ENCODE measurements at regions not wholly inside any gene's neighbourhood (a gene's known extent, or its start where the extent isn't known, plus 50 kb on each side); places are given as distances from the start of the nearest gene placed in this dataset.

DNA sequence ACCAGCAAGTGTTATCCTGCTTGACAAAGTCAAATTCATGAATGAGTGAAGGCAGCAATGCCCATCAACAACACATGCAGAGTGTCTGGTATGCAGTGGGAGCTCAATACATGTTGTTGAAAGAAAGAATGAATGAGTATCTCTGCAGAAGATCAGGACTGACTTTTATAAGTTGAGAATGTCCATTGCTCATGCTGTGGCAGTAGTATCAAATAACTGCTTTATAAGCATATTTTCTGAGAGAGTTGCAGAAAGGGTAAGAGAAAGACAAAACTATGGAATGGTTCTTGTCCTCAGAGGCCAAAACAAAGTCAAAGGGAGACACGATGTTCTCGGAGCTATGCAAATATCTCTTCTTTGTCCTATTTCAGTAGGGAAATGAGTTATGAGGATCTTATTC is 288.7 kb downstream of the LMX1A start:
- TF ChIP-seq, protein P1, sequence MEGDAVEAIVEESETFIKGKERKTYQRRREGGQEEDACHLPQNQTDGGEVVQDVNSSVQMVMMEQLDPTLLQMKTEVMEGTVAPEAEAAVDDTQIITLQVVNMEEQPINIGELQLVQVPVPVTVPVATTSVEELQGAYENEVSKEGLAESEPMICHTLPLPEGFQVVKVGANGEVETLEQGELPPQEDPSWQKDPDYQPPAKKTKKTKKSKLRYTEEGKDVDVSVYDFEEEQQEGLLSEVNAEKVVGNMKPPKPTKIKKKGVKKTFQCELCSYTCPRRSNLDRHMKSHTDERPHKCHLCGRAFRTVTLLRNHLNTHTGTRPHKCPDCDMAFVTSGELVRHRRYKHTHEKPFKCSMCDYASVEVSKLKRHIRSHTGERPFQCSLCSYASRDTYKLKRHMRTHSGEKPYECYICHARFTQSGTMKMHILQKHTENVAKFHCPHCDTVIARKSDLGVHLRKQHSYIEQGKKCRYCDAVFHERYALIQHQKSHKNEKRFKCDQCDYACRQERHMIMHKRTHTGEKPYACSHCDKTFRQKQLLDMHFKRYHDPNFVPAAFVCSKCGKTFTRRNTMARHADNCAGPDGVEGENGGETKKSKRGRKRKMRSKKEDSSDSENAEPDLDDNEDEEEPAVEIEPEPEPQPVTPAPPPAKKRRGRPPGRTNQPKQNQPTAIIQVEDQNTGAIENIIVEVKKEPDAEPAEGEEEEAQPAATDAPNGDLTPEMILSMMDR (IDR thresholded peaks at IDR 0.05; ENCODE audit: low read depth, low read length, missing input control), result no peak
- TF ChIP-seq HNF4G (IDR thresholded peaks at IDR 0.05), result no peak
- TF ChIP-seq RAD21 (IDR thresholded peaks at IDR 0.05), result no peak
- TF ChIP-seq, protein P2, sequence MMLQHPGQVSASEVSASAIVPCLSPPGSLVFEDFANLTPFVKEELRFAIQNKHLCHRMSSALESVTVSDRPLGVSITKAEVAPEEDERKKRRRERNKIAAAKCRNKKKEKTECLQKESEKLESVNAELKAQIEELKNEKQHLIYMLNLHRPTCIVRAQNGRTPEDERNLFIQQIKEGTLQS (IDR thresholded peaks at IDR 0.05), result no peak
- no peak for TF ChIP-seq MAX (IDR thresholded peaks at IDR 0.05)
- TF ChIP-seq TAF1 (conservative IDR thresholded peaks at IDR 0.05), result no peak

Data from liver (tissue), 3 donors.